HepG2 (cell line): ENCODE measurements at regions not wholly inside any gene's neighbourhood (a gene's known extent, or its start where the extent isn't known, plus 50 kb on each side); places are given as distances from the start of the nearest gene placed in this dataset.

Experiments used
- E2F5 ChIP-seq: sonication (generic); formaldehyde crosslinking; conservative IDR thresholded peaks from 2 replicates; pipeline ENCODE4 v1.4.0; 2020; ENCODE audit warnings: missing genetic modification reagents
- FOXP1 ChIP-seq, 2 experiments: fragments of 450-650 bp in 1 of 2; IDR thresholded peaks; 2 replicates each; pipeline ENCODE4 v1.6.1; 2017 to 2018; ENCODE audit warnings: antibody characterized with exemption in 1 of 2
- GABPA ChIP-seq, 2 experiments: IDR thresholded peaks; 2 replicates each; pipeline ENCODE4 v1.6.1; 2011 to 2016; ENCODE audit warnings: low read depth in 2 of 2, low read length in 1 of 2, missing biosample characterization in 1 of 2, missing genetic modification characterization in 1 of 2
- GMEB2 ChIP-seq: IDR thresholded peaks from 2 replicates; pipeline ENCODE4 v1.6.1; 2016; ENCODE audit warnings: missing biosample characterization, missing genetic modification reagents, low read depth
- PBX2 ChIP-seq: IDR thresholded peaks from 2 replicates; pipeline ENCODE4 v1.6.1; 2016; ENCODE audit warnings: control low read depth
- RFX3 ChIP-seq: IDR thresholded peaks from 2 replicates; pipeline ENCODE4 v1.6.1; 2016; ENCODE audit warnings: missing biosample characterization, missing genetic modification reagents
- SMARCC2 ChIP-seq: fragments of 450-650 bp; IDR thresholded peaks from 2 replicates; pipeline ENCODE4 v1.6.1; 2017; ENCODE audit warnings: antibody characterized with exemption, mild to moderate bottlenecking
- ZNF331 ChIP-seq: sonication (generic); formaldehyde crosslinking; IDR thresholded peaks from 2 replicates; pipeline ENCODE4 v1.4.0; 2020; ENCODE audit warnings: missing genetic modification reagents
- ZNF34 ChIP-seq: sonication (generic); formaldehyde crosslinking; IDR thresholded peaks from 2 replicates; pipeline ENCODE4 v1.4.0; 2020; ENCODE audit warnings: mild to moderate bottlenecking, missing genetic modification reagents, borderline replicate concordance
- ZNF597 ChIP-seq: sonication (generic); formaldehyde crosslinking; IDR thresholded peaks from 2 replicates; pipeline ENCODE4 v1.5.0; 2020; ENCODE audit warnings: missing genetic modification reagents
- ZNF629 ChIP-seq: sonication (generic); formaldehyde crosslinking; conservative IDR thresholded peaks from 2 replicates; pipeline ENCODE4 v1.5.0; 2020; ENCODE audit warnings: missing genetic modification reagents
- ZNF652 ChIP-seq: IDR thresholded peaks from 2 replicates; pipeline ENCODE4 v1.6.1; 2016; ENCODE audit warnings: low read depth, borderline replicate concordance
- ZNF687 ChIP-seq: sonication (generic); formaldehyde crosslinking; IDR thresholded peaks from 2 replicates; pipeline ENCODE4 v1.5.1; 2020; ENCODE audit warnings: mild to moderate bottlenecking, missing genetic modification reagents, moderate library complexity
- ZNF709 ChIP-seq: sonication (generic); formaldehyde crosslinking; IDR thresholded peaks from 2 replicates; pipeline ENCODE4 v1.5.0; 2020; ENCODE audit warnings: mild to moderate bottlenecking, missing genetic modification reagents
- ZNF784 ChIP-seq: sonication (generic); formaldehyde crosslinking; IDR thresholded peaks from 2 replicates; pipeline ENCODE4 v1.5.1; 2020; ENCODE audit warnings: missing genetic modification reagents, mild to moderate bottlenecking, borderline replicate concordance
- ZNF800 ChIP-seq: sonication (generic); formaldehyde crosslinking; IDR thresholded peaks from 2 replicates; pipeline ENCODE4 v1.4.0; 2020; ENCODE audit warnings: missing genetic modification reagents
- ZNF816 ChIP-seq: sonication (generic); formaldehyde crosslinking; IDR thresholded peaks from 2 replicates; pipeline ENCODE4 v1.8.0; 2022; ENCODE audit warnings: missing genetic modification reagents, mild to moderate bottlenecking, borderline replicate concordance

- no peak for TF ChIP-seq ZNF784
- no peak for TF ChIP-seq FOXP1 (IDR thresholded peaks at IDR 0.05)
- TF ChIP-seq FOXP1 (CRISPR knock-in tag; IDR thresholded peaks at IDR 0.05): peak; percentile 89
- TF ChIP-seq ZNF629 (CRISPR knock-in tag): no peak
- TF ChIP-seq ZNF687 (CRISPR knock-in tag): no peak
- no peak for TF ChIP-seq ZNF709 (CRISPR knock-in tag)
- TF ChIP-seq PBX2: peak; percentile 49; the same call in 1 of the 2 replicates
- TF ChIP-seq ZNF816 (CRISPR knock-in tag): no peak
- peak; percentile 86 for TF ChIP-seq ZNF331
- 0 out of 2 replicates have a peak, but pooled peaks have one; percentile 25 for TF ChIP-seq ZNF652 (CRISPR knock-in tag)
- TF ChIP-seq ZNF800 (CRISPR knock-in tag): no peak
- TF ChIP-seq ZNF597 (CRISPR knock-in tag): no peak
- TF ChIP-seq ZNF34 (CRISPR knock-in tag): peak; percentile 100
- no peak for TF ChIP-seq E2F5
- TF ChIP-seq GMEB2 (CRISPR knock-in tag): no peak
- no peak for TF ChIP-seq SMARCC2
- TF ChIP-seq RFX3 (CRISPR knock-in tag): no peak
- no peak for TF ChIP-seq GABPA (IDR thresholded peaks at IDR 0.05; ENCODE audit: low read depth, low read length)
- TF ChIP-seq GABPA (CRISPR knock-in tag; IDR thresholded peaks at IDR 0.05; ENCODE audit: low read depth): no peak
These were observed 198.6 kb downstream of the MEMO1 start (continued) for GRCh38 chr2:31812051-31812798.
